LNCAP (cell line): ENCODE measurements at regions not wholly inside any gene's neighbourhood (a gene's known extent, or its start where the extent isn't known, plus 50 kb on each side); places are given as distances from the start of the nearest gene placed in this dataset.

Source experiments
- CTCF ChIP-seq: fragments of 450-650 bp; IDR thresholded peaks from 2 replicates; pipeline ENCODE4 v1.5.1; 2017; ENCODE audit warnings: mild to moderate bottlenecking

- TF ChIP-seq CTCF: no peak
Observed at GRCh38 chr13:79786176-79786575, 305.2 kb downstream of the NDFIP2 start.

- no peak for TF ChIP-seq CTCF
Observed at GRCh38 chr13:79782541-79783205, 301.7 kb downstream of the NDFIP2 start.

GRCh38 chr13:79781829-79782540, 301.0 kb downstream of the NDFIP2 start:
- no peak for TF ChIP-seq CTCF

- TF ChIP-seq CTCF: no peak
Observed at GRCh38 chr13:79780240-79780639, 299.3 kb downstream of the NDFIP2 start.

- no peak for TF ChIP-seq CTCF
Observed at GRCh38 chr13:79779761-79780160, 298.8 kb downstream of the NDFIP2 start.

- TF ChIP-seq CTCF: no peak
Observed at GRCh38 chr13:79778741-79779460, 297.9 kb downstream of the NDFIP2 start.

GRCh38 chr13:79777504-79777903, 296.5 kb downstream of the NDFIP2 start:
- no peak for TF ChIP-seq CTCF
